ENCODE measurements at regions not wholly inside any gene's neighbourhood (a gene's known extent, or its start where the extent isn't known, plus 50 kb on each side); places are given as distances from the start of the nearest gene placed in this dataset.

DNA sequence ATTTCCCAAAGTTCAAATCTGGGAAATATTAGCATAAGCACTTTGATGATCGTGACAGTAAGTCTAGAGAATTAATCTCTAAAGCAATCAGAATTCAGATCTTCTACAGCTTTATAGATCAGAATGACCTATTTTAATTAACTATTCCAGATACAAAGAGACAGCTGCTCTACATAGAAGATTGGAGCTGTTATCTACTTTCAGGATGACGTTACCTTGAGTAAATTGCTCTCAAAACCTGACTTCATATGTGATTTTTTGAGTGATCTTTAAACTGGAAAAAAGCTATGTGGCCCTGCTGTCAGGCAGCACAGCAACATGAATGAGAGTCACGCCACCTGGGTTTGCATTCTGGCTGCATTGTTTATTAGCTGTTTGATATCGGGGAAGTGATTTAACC, 259.9 kb upstream of the CDH6 start:
- no peak overlapping the region for H2AFZ ChIP-seq (ENCODE audit: low read depth)

GRCh38 chr5:30932273-30933017, 261.0 kb upstream of the CDH6 start:
- H3K4me1 ChIP-seq (ENCODE audit: control insufficient read depth in 1 of 2, insufficient read depth in 2 of 2, low read depth in 1 of 2, low read length in 1 of 2): no peaks in the 10 kb centered on the region
- H3K79me2 ChIP-seq (ENCODE audit: insufficient read depth): no peaks in the 10 kb centered on the region
- no peak for TF ChIP-seq NFIC (IDR thresholded peaks at IDR 0.05; ENCODE audit: borderline replicate concordance)
- H3K27ac ChIP-seq (ENCODE audit: low read depth in 2 of 2, low read length in 1 of 2): no peak overlapping the region
- H3K9ac ChIP-seq: no peak overlapping the region
- no peaks in the 10 kb centered on the region for H3K9me3 ChIP-seq
- H3K27me3 ChIP-seq (ENCODE audit: insufficient read depth): no peaks in the 10 kb centered on the region; the same call in 1 of the 2 replicates
- no peaks in the 10 kb centered on the region for H3K36me3 ChIP-seq (replicated peaks in 1 of 2; ENCODE audit: control insufficient read depth in 1 of 2, insufficient read depth in 2 of 2, low read length in 1 of 2)
- no peaks in the 10 kb centered on the region for H3F3A ChIP-seq (replicated peaks; ENCODE audit: insufficient read depth)
- H3K9me2 ChIP-seq: no peaks in the 10 kb centered on the region
- 15% methylated on average over 4 of the region's 4 CpGs for WGBS (ENCODE audit: low lambda C conversion rate)
- no peak for DNase-seq
- H3K4me3 ChIP-seq (ENCODE audit: low read depth in 2 of 2, low read length in 1 of 2): no peak overlapping the region
- no peak overlapping the region for H2AFZ ChIP-seq (ENCODE audit: low read depth)
- H3K4me2 ChIP-seq: no peak overlapping the region
- H4K20me1 ChIP-seq (ENCODE audit: insufficient read depth): no peaks in the 10 kb centered on the region
- CTCF ChIA-PET: no interaction called here
- POLR2A ChIA-PET: no interaction called here

More for the DNA sequence above, 259.9 kb upstream of the CDH6 start:
- no peaks in the 10 kb centered on the region for H3K4me1 ChIP-seq (ENCODE audit: control insufficient read depth in 1 of 2, insufficient read depth in 2 of 2, low read depth in 1 of 2, low read length in 1 of 2)
- no peak overlapping the region for H3K27ac ChIP-seq (ENCODE audit: low read depth in 2 of 2, low read length in 1 of 2)
- DNase-seq: no peak
- no peaks in the 10 kb centered on the region for H3F3A ChIP-seq (replicated peaks; ENCODE audit: insufficient read depth)
- no peak overlapping the region for H3K9ac ChIP-seq
- no peak overlapping the region for H3K4me2 ChIP-seq
- no peaks in the 10 kb centered on the region for H4K20me1 ChIP-seq (ENCODE audit: insufficient read depth)
- H3K79me2 ChIP-seq (ENCODE audit: insufficient read depth): no peaks in the 10 kb centered on the region
- no peaks in the 10 kb centered on the region for H3K36me3 ChIP-seq (replicated peaks in 1 of 2; ENCODE audit: control insufficient read depth in 1 of 2, insufficient read depth in 2 of 2, low read length in 1 of 2)
- CTCF ChIA-PET: no interaction called here
- 16% methylated on average over 4 of the region's 4 CpGs for WGBS (ENCODE audit: low lambda C conversion rate)
- POLR2A ChIA-PET: no interaction called here
- H3K27me3 ChIP-seq (ENCODE audit: insufficient read depth): no peaks in the 10 kb centered on the region; the same call in 1 of the 2 replicates
- H3K4me3 ChIP-seq (ENCODE audit: low read depth in 2 of 2, low read length in 1 of 2): no peak overlapping the region
- no peak for TF ChIP-seq JUND (IDR thresholded peaks at IDR 0.05)
- TF ChIP-seq SMC3 (IDR thresholded peaks at IDR 0.05; ENCODE audit: low read depth, low read length): no peak
- no peak for TF ChIP-seq NFIC (IDR thresholded peaks at IDR 0.05; ENCODE audit: borderline replicate concordance)
- TF ChIP-seq, protein P1, sequence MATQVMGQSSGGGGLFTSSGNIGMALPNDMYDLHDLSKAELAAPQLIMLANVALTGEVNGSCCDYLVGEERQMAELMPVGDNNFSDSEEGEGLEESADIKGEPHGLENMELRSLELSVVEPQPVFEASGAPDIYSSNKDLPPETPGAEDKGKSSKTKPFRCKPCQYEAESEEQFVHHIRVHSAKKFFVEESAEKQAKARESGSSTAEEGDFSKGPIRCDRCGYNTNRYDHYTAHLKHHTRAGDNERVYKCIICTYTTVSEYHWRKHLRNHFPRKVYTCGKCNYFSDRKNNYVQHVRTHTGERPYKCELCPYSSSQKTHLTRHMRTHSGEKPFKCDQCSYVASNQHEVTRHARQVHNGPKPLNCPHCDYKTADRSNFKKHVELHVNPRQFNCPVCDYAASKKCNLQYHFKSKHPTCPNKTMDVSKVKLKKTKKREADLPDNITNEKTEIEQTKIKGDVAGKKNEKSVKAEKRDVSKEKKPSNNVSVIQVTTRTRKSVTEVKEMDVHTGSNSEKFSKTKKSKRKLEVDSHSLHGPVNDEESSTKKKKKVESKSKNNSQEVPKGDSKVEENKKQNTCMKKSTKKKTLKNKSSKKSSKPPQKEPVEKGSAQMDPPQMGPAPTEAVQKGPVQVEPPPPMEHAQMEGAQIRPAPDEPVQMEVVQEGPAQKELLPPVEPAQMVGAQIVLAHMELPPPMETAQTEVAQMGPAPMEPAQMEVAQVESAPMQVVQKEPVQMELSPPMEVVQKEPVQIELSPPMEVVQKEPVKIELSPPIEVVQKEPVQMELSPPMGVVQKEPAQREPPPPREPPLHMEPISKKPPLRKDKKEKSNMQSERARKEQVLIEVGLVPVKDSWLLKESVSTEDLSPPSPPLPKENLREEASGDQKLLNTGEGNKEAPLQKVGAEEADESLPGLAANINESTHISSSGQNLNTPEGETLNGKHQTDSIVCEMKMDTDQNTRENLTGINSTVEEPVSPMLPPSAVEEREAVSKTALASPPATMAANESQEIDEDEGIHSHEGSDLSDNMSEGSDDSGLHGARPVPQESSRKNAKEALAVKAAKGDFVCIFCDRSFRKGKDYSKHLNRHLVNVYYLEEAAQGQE (IDR thresholded peaks at IDR 0.05; ENCODE audit: low read depth, low read length): no peak
- no peak for TF ChIP-seq MEF2A (IDR thresholded peaks at IDR 0.05; ENCODE audit: borderline replicate concordance, low read depth)
- TF ChIP-seq ELF1 (IDR thresholded peaks at IDR 0.05): no peak
- no peak for TF ChIP-seq RXRA (IDR thresholded peaks at IDR 0.05; ENCODE audit: borderline replicate concordance, low read depth)
- TF ChIP-seq NRF1 (IDR thresholded peaks at IDR 0.05; ENCODE audit: low read depth, low read length): no peak
- H3K9me2 ChIP-seq: no peaks in the 10 kb centered on the region
- no peaks in the 10 kb centered on the region for H3K9me3 ChIP-seq

GRCh38 chr5:30930736-30931135, 262.8 kb upstream of the CDH6 start:
- H3K27ac ChIP-seq (ENCODE audit: low read depth in 2 of 2, low read length in 1 of 2): no peak overlapping the region
- no peak overlapping the region for H2AFZ ChIP-seq (ENCODE audit: low read depth)
- H3K4me3 ChIP-seq (ENCODE audit: low read depth in 2 of 2, low read length in 1 of 2): no peak overlapping the region
- TF ChIP-seq GABPA (IDR thresholded peaks at IDR 0.05; ENCODE audit: low read depth): no peak
- TF ChIP-seq SIN3A (IDR thresholded peaks at IDR 0.05; ENCODE audit: borderline replicate concordance, low read depth, low read length): no peak
- no peak for TF ChIP-seq ELF1 (IDR thresholded peaks at IDR 0.05)
- no peak for TF ChIP-seq NFIC (IDR thresholded peaks at IDR 0.05; ENCODE audit: borderline replicate concordance)
- TF ChIP-seq RCOR1 (IDR thresholded peaks at IDR 0.05; ENCODE audit: low read length): no peak
- no peaks in the 10 kb centered on the region for H4K20me1 ChIP-seq (ENCODE audit: insufficient read depth)
- H3K9me2 ChIP-seq: no peaks in the 10 kb centered on the region
- no peaks in the 10 kb centered on the region for H3F3A ChIP-seq (replicated peaks; ENCODE audit: insufficient read depth)
- H3K27me3 ChIP-seq (ENCODE audit: insufficient read depth): no peaks in the 10 kb centered on the region; the same call in 1 of the 2 replicates
- DNase-seq: no peak
- CTCF ChIA-PET: no interaction called here
- POLR2A ChIA-PET: no interaction called here
- no peaks in the 10 kb centered on the region for H3K4me1 ChIP-seq (ENCODE audit: control insufficient read depth in 1 of 2, insufficient read depth in 2 of 2, low read depth in 1 of 2, low read length in 1 of 2)
- H3K9me3 ChIP-seq: no peaks in the 10 kb centered on the region
- no peaks in the 10 kb centered on the region for H3K36me3 ChIP-seq (replicated peaks in 1 of 2; ENCODE audit: control insufficient read depth in 1 of 2, insufficient read depth in 2 of 2, low read length in 1 of 2)
- H3K79me2 ChIP-seq (ENCODE audit: insufficient read depth): no peaks in the 10 kb centered on the region
- WGBS (ENCODE audit: low lambda C conversion rate): 0% methylated on average over 2 of the region's 2 CpGs
- no peak overlapping the region for H3K4me2 ChIP-seq
- H3K9ac ChIP-seq: no peak overlapping the region

Data from SK-N-SH (cell line).